Stimulated activated CD4-positive, alpha-beta T cell treated with anti-CD3 and anti-CD28 coated beads, Interleukin-15, amount 100 ng/mL, for 24 hours (primary cell): ENCODE measurements at regions not wholly inside any gene's neighbourhood (a gene's known extent, or its start where the extent isn't known, plus 50 kb on each side); places are given as distances from the start of the nearest gene placed in this dataset.

Experiments
- DNase-seq: peaks from one replicate; pipeline ENCODE4 v3.0.0-alpha.2; 2020

DNA sequence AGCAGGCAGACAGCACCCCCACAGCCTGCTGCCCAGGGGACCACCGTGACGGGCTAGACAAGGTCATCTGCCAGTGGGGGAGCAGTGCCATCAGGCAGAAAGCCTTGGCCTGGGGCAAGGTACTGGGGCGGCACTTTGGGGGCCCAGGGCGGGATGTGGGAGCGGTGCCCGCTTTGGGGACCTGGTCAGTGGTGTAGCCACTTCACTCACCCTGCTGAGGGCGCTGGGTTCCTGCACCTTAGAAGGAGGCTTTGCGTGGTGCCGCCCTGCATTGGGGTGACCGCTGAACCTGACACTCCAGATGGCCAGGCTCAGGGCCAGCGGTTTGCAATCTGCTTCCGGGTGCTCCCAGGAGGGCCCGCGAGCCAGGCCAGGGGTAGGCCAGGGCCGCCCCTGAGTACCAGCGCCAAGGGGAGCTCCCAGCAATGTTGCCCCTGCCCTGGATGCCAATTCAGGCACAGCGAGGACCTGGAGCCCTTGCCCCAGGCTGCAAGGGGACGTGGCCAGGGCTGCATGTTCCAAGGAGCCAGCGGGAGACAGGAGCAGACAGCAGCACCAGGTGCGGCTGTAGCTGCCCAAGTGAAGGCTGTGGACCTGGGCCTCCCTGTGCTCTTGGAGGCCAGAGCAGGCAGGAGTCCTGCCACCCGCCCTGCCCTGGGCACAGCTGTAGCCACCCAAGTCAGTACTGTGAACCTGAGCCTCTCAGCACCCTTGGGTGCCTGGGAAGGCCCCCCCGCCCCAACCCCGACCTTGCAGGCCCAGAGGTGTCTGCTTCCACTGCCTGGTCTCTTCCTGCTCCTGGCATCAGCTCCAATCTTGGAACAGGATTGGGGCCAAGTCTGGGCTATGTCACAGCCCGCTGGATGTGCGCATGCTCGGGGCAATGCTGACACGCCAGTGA lies 550.7 kb downstream of the SLC6A15 start:
- no peak for DNase-seq

DNA sequence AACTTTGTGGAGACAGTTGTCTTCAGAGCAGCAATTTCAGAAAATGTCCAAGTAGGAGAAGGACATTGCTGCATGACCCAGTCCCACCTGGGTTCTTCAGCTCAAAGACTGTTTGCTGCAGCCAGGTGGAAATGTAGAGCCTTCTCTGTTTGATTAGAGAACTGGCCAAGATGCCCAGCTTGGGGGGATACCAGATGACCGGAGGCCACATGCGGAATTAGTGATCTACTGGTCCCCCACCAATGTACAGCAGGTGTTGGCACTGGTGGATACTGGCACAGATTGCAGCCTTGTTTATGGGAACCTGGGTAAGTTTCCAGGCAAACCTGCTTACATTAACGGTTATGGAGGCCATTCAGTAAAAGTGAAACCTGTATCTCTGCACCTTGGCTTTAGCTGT lies 555.3 kb downstream of the SLC6A15 start:
- DNase-seq: no peak

GRCh38 chr12:84356224-84356623 lies 556.4 kb downstream of the SLC6A15 start:
- DNase-seq: no peak

DNA sequence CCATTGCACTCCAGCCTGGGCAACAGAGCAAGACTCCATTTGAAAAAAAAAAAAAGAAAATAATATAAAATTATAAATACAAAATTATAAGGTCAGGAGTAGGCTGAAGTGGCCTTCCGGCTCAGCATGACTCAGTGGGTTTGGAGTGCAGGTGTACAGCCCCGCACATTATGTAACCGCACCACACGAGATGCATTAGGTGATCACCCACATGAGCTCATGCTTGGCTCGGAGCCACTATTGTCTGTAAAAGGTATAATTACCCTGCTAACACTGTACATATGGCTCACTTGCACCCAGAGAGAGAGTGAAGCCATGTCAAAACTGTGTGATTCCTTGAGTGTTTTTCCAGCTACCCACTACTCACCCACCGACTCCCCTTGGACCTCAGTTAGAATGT lies 557.0 kb downstream of the SLC6A15 start:
- no peak for DNase-seq

GRCh38 chr12:84348582-84348981 lies 564.0 kb downstream of the SLC6A15 start:
- DNase-seq: no peak

DNA sequence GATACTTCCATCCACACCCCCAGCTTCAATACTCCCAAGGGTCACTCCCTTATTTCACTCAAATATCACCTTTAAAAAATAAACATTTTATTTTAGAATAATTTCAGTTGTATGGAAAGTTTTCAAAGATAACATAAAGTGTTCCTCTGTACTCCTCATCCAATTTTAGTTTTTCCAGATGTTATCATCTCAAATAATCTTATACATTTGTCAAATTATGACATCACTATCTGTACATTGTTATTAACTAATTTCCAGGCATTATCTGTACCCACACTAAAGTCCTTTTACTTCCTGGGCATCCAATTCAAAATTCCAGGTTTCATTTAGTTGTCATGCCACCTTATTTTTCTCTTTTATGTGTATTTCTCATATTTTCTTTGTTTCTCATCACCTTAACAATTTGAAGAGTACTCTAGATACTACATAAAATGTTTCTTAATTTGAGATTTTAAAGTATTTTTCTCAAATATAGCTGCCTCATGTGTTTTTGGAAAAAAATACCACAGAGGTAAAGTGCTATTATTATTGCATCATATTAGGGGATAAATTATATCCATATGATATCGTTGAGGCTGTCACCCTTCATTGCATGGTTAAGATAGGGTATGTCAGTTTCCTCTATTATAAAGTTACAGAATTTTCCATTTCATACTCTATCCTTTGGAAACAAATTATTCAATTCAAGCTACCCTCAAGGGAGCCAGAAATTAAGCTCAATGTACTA lies 571.0 kb downstream of the SLC6A15 start:
- DNase-seq: no peak

- no peak for DNase-seq
Observed at GRCh38 chr12:84336231-84336630, 576.4 kb downstream of the SLC6A15 start.

GRCh38 chr12:84329938-84330337 lies 582.7 kb downstream of the SLC6A15 start:
- DNase-seq: no peak

DNA sequence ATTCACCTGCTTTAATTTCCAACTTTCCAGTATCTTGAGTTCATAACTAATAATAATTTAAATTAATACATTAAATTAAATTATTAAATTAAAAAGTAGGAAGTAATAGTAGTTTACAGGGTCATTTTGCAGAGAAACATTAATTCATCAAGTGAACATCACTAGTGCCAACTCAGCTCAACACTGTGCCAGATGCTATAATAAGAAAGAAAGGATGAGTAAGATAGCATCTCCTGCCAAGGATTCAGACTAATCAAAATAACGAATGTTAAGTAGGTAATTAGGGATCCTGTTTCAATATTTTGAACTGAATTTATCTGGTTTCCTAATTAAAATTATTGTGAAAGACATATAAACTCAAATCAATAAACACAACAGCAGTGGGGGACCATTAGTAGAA lies 596.7 kb downstream of the SLC6A15 start:
- no peak for DNase-seq

DNA sequence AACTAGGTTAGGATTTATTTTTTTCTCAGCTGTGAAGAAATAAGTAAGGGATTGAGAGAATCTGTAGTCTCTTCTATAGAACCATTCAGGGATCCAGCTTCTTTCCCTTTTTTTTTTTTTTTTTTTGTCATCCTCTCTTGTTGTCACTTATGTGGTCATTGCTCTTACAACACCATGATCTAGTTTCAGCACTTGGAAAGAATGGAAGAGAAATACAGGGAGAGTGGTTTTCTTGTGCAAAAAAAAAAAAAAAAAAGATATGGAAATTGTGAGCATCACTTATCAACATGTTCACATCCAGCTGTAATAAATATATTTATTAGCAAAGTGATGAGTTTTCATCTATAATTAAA lies 599.3 kb downstream of the SLC6A15 start:
- no peak for DNase-seq

DNA sequence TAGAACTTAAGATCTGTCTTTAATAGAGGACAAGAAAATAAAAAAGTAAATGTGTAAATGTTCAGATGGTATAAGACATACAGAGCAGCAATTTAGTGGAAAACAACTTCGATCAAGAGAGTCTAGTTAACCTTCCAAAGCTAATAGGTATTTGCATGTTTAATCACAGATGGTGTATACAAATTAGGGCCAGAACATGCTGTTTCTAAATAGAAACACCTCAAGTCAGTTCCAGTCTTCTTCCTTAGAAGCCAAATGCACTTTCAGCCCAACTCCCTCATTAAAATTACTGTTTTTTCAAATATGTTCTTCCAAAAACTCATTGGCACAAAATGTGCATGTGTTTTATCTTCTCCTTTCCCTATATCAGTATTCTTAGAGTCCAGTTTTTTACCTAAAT lies 604.4 kb downstream of the SLC6A15 start:
- DNase-seq: no peak

DNA sequence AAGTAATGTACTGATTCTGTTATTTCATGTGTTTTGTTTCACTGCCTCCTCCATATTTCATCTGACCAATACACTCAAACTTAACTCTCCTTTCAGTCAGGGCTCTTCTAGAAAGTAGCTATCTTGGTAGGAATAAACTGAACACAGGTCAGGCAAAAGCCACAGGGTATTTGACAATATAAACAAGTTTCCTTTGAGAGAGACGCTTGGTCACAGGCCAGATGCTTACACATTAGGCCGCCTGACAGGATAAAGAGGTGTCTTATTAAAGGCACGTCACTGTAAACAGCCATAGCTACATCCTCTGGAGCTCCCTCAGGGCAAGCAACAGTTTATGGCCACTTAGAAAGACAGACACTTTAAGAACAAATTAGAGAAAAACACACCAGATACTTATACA lies 607.5 kb downstream of the SLC6A15 start:
- DNase-seq: no peak

DNA sequence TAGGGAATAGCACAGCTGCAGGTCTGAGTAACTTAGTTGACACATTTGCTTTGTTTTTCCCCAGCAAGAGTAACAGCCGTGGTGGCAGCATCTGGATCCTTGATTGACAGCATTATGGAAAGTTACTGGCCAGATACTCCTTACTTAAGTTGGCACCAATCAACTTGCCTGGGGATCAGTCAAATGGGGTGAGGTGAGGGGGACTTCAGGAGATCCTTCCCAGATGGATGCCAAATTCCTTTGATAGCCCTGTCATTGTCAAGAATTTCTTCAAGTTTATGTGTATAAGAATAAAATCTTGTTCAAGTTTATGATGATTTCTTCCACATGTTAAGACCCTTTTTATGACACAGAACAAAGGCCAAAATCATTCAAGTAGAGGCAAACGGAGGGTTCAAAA lies 618.4 kb downstream of the SLC6A15 start:
- DNase-seq: no peak

DNA sequence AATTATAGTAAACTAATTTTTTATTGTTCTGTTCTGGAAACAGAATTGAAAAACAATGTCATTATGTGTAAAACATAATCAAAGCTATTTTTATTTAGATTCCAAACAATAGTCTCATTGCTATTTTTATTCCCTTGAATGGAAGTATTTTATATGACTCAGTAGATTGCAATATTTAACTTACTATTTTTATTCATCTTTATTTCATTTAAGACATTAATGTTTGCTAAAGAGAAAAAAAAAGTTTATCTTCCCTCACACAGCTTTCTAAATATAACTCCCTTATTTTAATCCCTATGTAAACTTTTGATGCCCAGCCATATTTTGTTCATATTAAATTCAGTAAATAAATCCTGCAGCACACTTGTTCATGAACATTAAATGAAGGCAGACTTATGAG lies 622.4 kb downstream of the SLC6A15 start:
- no peak for DNase-seq

- DNase-seq: no peak
Observed at GRCh38 chr12:84277986-84278385, 634.6 kb downstream of the SLC6A15 start.

- no peak for DNase-seq
Observed at GRCh38 chr12:84276215-84276614, 636.4 kb downstream of the SLC6A15 start.

DNA sequence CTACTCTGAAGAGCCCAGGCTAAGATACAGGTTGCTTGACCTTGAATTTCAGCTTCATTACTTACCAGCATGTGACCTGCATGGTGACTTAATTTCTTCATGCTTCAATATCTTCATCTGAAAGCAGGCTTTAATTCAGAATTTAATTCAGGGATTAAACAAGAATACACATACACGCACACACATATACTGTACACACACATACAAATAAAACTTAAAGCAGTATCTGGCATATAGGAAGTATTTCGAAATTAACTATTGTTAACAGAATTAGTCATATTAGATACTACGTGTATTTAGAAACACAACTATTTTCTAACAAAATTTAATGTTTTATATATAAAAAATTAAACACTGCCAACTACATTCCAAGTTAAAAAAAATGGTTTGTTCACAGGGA lies 640.3 kb downstream of the SLC6A15 start:
- DNase-seq: no peak

GRCh38 chr12:84270470-84271140 lies 642.0 kb downstream of the SLC6A15 start:
- no peak for DNase-seq

GRCh38 chr12:84247931-84248330 lies 664.7 kb downstream of the SLC6A15 start:
- DNase-seq: no peak

GRCh38 chr12:84243686-84244085 lies 668.9 kb downstream of the SLC6A15 start:
- no peak for DNase-seq

GRCh38 chr12:84222841-84223240 lies 689.8 kb downstream of the SLC6A15 start:
- DNase-seq: no peak

- DNase-seq: no peak
Observed at GRCh38 chr12:84218406-84218805, 694.2 kb downstream of the SLC6A15 start.

DNA sequence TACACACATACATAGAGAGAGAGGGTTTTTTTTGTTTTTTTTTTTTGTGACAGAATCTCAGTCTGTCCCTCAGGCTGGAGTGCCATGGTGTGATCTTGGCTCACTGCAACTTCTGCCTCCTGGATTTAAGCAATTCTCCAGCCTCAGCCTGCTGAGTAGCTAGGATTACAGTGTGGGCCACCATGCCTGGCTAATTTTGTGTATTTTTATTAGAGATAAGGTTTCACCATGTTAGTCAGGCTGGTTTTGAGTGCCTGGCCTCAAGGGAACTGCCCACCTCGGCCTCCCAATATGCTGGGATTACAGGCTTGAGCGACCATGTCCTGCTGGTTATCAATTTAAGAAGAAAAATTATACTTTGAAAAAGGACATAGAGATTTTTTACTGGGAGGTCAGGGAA lies 710.6 kb downstream of the SLC6A15 start:
- no peak for DNase-seq
